Vagina (tissue), 2 donors: ENCODE measurements at regions not wholly inside any gene's neighbourhood (a gene's known extent, or its start where the extent isn't known, plus 50 kb on each side); places are given as distances from the start of the nearest gene placed in this dataset.

Experiments
- DNase-seq, 2 donors: peaks; one replicate each; pipeline ENCODE4 v3.0.0-alpha.2; 2017; ENCODE audit errors: extremely low spot score in 2 of 2
- H3K27ac ChIP-seq: fragments of 200-600 bp; sonication (generic); one replicate; pipeline ENCODE4 v1.5.1; 2019
- H3K27me3 ChIP-seq: fragments of 200-600 bp; sonication (generic); one replicate; pipeline ENCODE4 v1.5.1; 2019
- H3K36me3 ChIP-seq, 2 donors: fragments of 200-600 bp; sonication (generic); one replicate each; pipeline ENCODE4 v1.5.1; 2017 to 2019
- H3K4me1 ChIP-seq: fragments of 200-600 bp; sonication (generic); one replicate; pipeline ENCODE4 v1.5.1; 2019
- H3K4me3 ChIP-seq, 2 donors: fragments of 200-600 bp; sonication (generic); 1 replicate in 1 of 2; 2 replicates in 1 of 2; pipeline ENCODE4 v1.5.1; 2016 to 2019
- H3K9me3 ChIP-seq: fragments of 200-600 bp; sonication (generic); one replicate; pipeline ENCODE4 v1.5.1; 2019
- CTCF ChIP-seq, 3 experiments: fragments of 450-650 bp in 2 of 3; fragments of 200-600 bp in 1 of 3; sonication (generic) in 1 of 3; IDR thresholded peaks; one replicate each; pipeline ENCODE4 v1.5.1; 2017 to 2019; ENCODE audit warnings: antibody characterized with exemption in 3 of 3, mild to moderate bottlenecking in 2 of 3, moderate library complexity in 2 of 3
- POLR2A ChIP-seq, 2 donors: fragments of 450-650 bp; IDR thresholded peaks; one replicate each; pipeline ENCODE4 v1.6.1; 2017; ENCODE audit warnings: antibody characterized with exemption in 2 of 2, mild to moderate bottlenecking in 2 of 2, moderate library complexity in 2 of 2
- POLR2AphosphoS5 ChIP-seq, 2 donors: sonication (generic); formaldehyde crosslinking; IDR thresholded peaks; one replicate each; pipeline ENCODE4 v1.9.0; 2017; ENCODE audit warnings: antibody characterized with exemption in 2 of 2, mild to moderate bottlenecking in 2 of 2, low read depth in 1 of 2; ENCODE audit not compliant: insufficient read depth in 1 of 2
- intact Hi-C: fragments of 100-400 bp; cut with DNase I; formaldehyde crosslinking; loops from one replicate; pipeline ENCODE4 v1.15.1; 2023

GRCh38 chr12:87152075-87152474, 877.1 kb downstream of the C12orf50 start:
- TF ChIP-seq POLR2A (IDR thresholded peaks at IDR 0.05) (no peak), POLR2AphosphoS5 (IDR thresholded peaks at IDR 0.05; ENCODE audit: insufficient read depth in 1 of 2, low read depth in 1 of 2) (no peak), CTCF (IDR thresholded peaks at IDR 0.05) (no peak)
- no peak for DNase-seq
- intact Hi-C loops: no loop called here
- H3K27ac ChIP-seq: no peak overlapping the region
- H3K9me3 ChIP-seq: no peaks in the 10 kb centered on the region
- H3K36me3 ChIP-seq: no peaks in the 10 kb centered on the region
- H3K4me3 ChIP-seq: no peak overlapping the region
- no peaks in the 10 kb centered on the region for H3K4me1 ChIP-seq
- no peaks in the 10 kb centered on the region for H3K27me3 ChIP-seq

DNA sequence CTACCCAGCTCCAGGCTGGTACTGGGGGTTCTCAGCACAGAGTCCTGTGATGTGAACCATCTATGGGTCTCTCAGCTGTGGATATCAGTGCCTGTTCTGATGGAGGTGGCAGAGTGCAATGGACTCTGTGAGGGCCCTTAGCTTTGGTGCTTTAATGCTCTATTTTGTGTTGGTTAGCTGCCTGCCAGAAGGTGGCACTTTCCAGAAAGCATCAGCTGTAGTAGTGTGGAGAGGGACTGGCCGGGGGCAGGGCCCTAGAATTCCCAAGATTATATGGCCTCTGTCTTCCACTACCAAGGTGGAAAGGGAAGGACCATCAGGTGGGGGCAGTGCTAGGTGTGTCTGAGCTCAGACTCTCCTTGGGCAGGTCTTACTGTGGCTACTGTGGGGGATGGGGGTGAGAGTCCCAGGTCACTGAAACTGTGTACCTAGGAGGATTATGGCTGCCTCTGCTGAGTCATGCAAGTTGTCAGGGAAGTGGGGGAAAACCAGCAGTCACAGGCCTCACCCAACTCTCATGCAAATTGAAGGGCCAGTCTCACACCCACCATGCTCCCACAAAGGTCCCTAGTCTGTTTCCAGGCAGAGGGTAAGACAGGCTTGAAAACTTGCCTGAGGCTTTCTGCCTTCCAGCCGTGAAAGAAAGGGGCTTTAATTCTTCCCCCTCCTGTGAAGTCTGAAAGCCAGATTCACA, 878.1 kb downstream of the C12orf50 start:
- Histone ChIP-seq H3K27ac (no peak overlapping the region), H3K4me1 (no peaks in the 10 kb centered on the region), H3K36me3 (no peaks in the 10 kb centered on the region), H3K4me3 (no peak overlapping the region), H3K27me3 (no peaks in the 10 kb centered on the region), H3K9me3 (no peaks in the 10 kb centered on the region)
- TF ChIP-seq POLR2A (IDR thresholded peaks at IDR 0.05) (no peak), CTCF (IDR thresholded peaks at IDR 0.05) (no peak), POLR2AphosphoS5 (IDR thresholded peaks at IDR 0.05; ENCODE audit: insufficient read depth in 1 of 2, low read depth in 1 of 2) (no peak)
- DNase-seq: no peak
- intact Hi-C loops: no loop called here

DNA sequence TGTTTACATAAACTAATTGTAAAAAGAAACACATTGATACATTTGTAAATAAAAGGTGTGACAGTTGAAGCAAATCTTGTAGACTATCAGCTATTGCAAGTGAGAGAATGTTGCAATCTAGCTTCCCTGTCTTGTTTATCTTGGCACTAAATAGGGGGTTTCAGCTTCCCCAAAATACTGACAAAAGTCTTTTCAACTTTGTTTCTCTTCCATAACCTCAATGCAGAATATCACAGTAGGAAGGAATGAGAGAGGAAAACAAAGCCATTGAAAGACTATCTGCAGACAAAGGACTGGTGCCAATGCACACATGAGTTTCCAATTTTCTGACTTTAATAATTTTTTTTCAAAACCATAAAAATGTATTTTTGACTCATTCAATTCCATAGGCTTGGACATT, 886.2 kb upstream of the MGAT4C start:
- TF ChIP-seq CTCF (IDR thresholded peaks at IDR 0.05) (no peak), POLR2A (IDR thresholded peaks at IDR 0.05) (no peak), POLR2AphosphoS5 (IDR thresholded peaks at IDR 0.05; ENCODE audit: insufficient read depth in 1 of 2, low read depth in 1 of 2) (no peak)
- no peak overlapping the region for H3K27ac ChIP-seq
- intact Hi-C loops: no loop called here

DNA sequence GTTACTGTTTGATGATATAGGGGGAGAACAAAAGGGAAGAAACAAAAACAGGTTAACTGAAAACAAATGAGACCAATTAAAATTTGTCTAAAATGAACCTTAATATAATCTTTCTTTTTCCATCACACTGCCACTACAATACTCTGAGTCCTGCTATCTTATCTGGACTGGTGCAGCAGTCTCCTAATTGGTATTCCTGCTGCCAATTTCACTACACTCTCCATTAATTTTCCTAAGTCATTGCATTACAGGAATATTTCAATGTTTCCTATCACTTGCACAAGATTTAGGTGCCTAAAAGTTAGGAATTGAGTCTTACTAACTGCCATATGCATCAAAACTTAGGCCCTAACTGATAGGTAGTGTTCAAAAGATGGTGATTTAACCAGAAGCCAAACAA, 884.9 kb upstream of the MGAT4C start:
- no peaks in the 10 kb centered on the region for H3K27me3 ChIP-seq
- no peak overlapping the region for H3K4me3 ChIP-seq
- no peak overlapping the region for H3K27ac ChIP-seq
- DNase-seq: no peak
- intact Hi-C loops: no loop called here
- no peak for TF ChIP-seq CTCF (IDR thresholded peaks at IDR 0.05)
- no peaks in the 10 kb centered on the region for H3K9me3 ChIP-seq
- H3K4me1 ChIP-seq: no peaks in the 10 kb centered on the region
- no peaks in the 10 kb centered on the region for H3K36me3 ChIP-seq

More for the DNA sequence above, 886.2 kb upstream of the MGAT4C start:
- no peak for DNase-seq
- no peak overlapping the region for H3K4me3 ChIP-seq
- no peaks in the 10 kb centered on the region for H3K27me3 ChIP-seq
- no peaks in the 10 kb centered on the region for H3K9me3 ChIP-seq
- no peaks in the 10 kb centered on the region for H3K36me3 ChIP-seq
- no peaks in the 10 kb centered on the region for H3K4me1 ChIP-seq

- Histone ChIP-seq H3K27ac (no peak overlapping the region), H3K27me3 (no peaks in the 10 kb centered on the region), H3K4me3 (no peak overlapping the region), H3K9me3 (no peaks in the 10 kb centered on the region), H3K4me1 (no peaks in the 10 kb centered on the region), H3K36me3 (no peaks in the 10 kb centered on the region)
- no peak for DNase-seq
- TF ChIP-seq POLR2A (IDR thresholded peaks at IDR 0.05) (no peak), POLR2AphosphoS5 (IDR thresholded peaks at IDR 0.05; ENCODE audit: insufficient read depth in 1 of 2, low read depth in 1 of 2) (no peak), CTCF (IDR thresholded peaks at IDR 0.05) (no peak)
- intact Hi-C loops: no loop called here
Measured at GRCh38 chr12:87140262-87140661, 884.1 kb upstream of the MGAT4C start.
